ENCODE measurements at regions not wholly inside any gene's neighbourhood (a gene's known extent, or its start where the extent isn't known, plus 50 kb on each side); places are given as distances from the start of the nearest gene placed in this dataset.

DNA sequence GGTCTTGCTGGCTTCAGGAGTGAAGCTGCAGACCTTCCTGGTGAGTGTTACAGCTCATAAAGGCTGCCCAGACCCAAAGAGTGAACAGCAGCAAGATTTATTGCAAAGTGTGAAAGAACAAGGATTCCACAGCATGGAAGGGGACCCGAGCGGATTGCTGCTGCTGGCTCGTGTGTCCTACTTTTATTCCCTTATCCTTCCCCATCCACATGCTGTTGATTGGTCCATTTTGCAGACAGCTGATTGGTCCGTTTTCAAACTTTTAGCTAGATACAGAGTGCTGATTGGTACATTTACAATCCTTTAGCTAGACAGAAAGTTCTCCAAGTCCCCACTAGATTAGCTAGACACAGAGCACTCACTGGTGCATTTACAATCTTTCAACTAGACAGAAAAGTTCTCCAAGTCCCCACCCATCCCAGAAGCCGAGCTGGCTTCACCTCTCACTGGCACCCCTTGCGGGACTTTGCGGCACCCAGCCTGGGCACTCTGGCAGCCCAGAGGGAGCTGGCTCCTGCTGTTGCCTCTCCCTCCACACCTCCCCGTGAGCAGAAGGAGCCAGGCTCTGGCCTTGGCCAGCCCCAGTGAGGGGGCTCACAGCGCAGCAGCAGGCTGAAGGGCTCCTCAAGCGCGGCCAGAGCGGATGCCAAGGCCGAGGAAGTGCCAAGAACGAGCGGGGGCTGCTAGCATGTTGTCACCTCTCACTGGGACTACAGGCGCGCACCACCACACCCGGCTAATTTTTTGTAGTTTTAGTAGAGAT, 369.6 kb upstream of the POT1 start:
- TF ChIP-seq, protein P1, sequence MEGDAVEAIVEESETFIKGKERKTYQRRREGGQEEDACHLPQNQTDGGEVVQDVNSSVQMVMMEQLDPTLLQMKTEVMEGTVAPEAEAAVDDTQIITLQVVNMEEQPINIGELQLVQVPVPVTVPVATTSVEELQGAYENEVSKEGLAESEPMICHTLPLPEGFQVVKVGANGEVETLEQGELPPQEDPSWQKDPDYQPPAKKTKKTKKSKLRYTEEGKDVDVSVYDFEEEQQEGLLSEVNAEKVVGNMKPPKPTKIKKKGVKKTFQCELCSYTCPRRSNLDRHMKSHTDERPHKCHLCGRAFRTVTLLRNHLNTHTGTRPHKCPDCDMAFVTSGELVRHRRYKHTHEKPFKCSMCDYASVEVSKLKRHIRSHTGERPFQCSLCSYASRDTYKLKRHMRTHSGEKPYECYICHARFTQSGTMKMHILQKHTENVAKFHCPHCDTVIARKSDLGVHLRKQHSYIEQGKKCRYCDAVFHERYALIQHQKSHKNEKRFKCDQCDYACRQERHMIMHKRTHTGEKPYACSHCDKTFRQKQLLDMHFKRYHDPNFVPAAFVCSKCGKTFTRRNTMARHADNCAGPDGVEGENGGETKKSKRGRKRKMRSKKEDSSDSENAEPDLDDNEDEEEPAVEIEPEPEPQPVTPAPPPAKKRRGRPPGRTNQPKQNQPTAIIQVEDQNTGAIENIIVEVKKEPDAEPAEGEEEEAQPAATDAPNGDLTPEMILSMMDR (IDR thresholded peaks at IDR 0.05) = no peak
- TF ChIP-seq POLR2A (IDR thresholded peaks at IDR 0.05) = no peak

All from thyroid gland (tissue), 4 donors.